Aorta (tissue), 5 donors: ENCODE measurements at regions not wholly inside any gene's neighbourhood (a gene's known extent, or its start where the extent isn't known, plus 50 kb on each side); places are given as distances from the start of the nearest gene placed in this dataset.
"Not testable (repeated sequence)": the region's sequence is repeated elsewhere in the genome, so short reads cannot be mapped to it uniquely, and the experiment has no call there.

Source experiments
- ATAC-seq: fragments of 200-7000 bp; cut with Tn5 transposase; one replicate; pipeline ENCODE4 v1.9.1; 2022; ENCODE audit warnings: moderate library complexity; ENCODE audit not compliant: low FRiP score
- DNase-seq, 2 donors: peaks; one replicate each; pipeline ENCODE4 v3.0.0-alpha.2; 2020
- H3K27ac ChIP-seq, 2 donors: one replicate each; pipeline ENCODE4 v1.5.1; 2013; ENCODE audit warnings: low read length in 2 of 2, mild to moderate bottlenecking in 2 of 2, moderate library complexity in 2 of 2, control low read depth in 1 of 2, inconsistent platforms in 1 of 2, low read depth in 1 of 2
- H3K27me3 ChIP-seq, 2 donors: one replicate each; pipeline ENCODE4 v1.6.1; 2013; ENCODE audit warnings: control low read depth in 1 of 2, low read length in 1 of 2, mild to moderate bottlenecking in 1 of 2, moderate library complexity in 1 of 2; ENCODE audit not compliant: insufficient read depth in 2 of 2, control insufficient read depth in 1 of 2
- H3K36me3 ChIP-seq, 2 donors: one replicate each; pipeline ENCODE4 v1.6.1; 2013; ENCODE audit warnings: control low read depth in 1 of 2, low read length in 1 of 2, mild to moderate bottlenecking in 1 of 2; ENCODE audit not compliant: insufficient read depth in 2 of 2, control insufficient read depth in 1 of 2
- H3K4me1 ChIP-seq, 2 donors: one replicate each; pipeline ENCODE4 v1.6.1; 2013; ENCODE audit warnings: low read length in 2 of 2, control low read depth in 1 of 2, mild to moderate bottlenecking in 1 of 2, moderate library complexity in 1 of 2; ENCODE audit not compliant: insufficient read depth in 2 of 2, control insufficient read depth in 1 of 2
- H3K4me3 ChIP-seq, 2 donors: one replicate each; pipeline ENCODE4 v1.5.1; 2013; ENCODE audit warnings: low read length in 2 of 2, control low read depth in 1 of 2, mild to moderate bottlenecking in 1 of 2
- H3K9me3 ChIP-seq: one replicate; pipeline ENCODE4 v1.6.1; 2013; ENCODE audit warnings: mild to moderate bottlenecking, low read length; ENCODE audit not compliant: control insufficient read depth
- WGBS, 2 donors: extraction: QIAGEN DNeasy Blood & Tissue Kit; methylation state at CpG; one replicate each; pipeline ENCODE4 v1.1.7; 2013; 5-methylcytosine and 5-hydroxymethylcytosine counted together
- intact Hi-C, 2 donors: fragments of 100-400 bp; cut with DNase I; formaldehyde crosslinking; loops; one replicate each; pipeline versions ENCODE4 v1.14.2 to v1.15.0; 2022
- donor health status: healthy with polysubstance abuse.
- donor health status: Bipolar disorder and iron deficiency.
- donor health status: DM: no; HTN: no; CAD: no.
- donor health status: DM: no; HTN: no; CAD: no.
- donor health status: DM: yes; HTN: yes; CAD: no.

DNA sequence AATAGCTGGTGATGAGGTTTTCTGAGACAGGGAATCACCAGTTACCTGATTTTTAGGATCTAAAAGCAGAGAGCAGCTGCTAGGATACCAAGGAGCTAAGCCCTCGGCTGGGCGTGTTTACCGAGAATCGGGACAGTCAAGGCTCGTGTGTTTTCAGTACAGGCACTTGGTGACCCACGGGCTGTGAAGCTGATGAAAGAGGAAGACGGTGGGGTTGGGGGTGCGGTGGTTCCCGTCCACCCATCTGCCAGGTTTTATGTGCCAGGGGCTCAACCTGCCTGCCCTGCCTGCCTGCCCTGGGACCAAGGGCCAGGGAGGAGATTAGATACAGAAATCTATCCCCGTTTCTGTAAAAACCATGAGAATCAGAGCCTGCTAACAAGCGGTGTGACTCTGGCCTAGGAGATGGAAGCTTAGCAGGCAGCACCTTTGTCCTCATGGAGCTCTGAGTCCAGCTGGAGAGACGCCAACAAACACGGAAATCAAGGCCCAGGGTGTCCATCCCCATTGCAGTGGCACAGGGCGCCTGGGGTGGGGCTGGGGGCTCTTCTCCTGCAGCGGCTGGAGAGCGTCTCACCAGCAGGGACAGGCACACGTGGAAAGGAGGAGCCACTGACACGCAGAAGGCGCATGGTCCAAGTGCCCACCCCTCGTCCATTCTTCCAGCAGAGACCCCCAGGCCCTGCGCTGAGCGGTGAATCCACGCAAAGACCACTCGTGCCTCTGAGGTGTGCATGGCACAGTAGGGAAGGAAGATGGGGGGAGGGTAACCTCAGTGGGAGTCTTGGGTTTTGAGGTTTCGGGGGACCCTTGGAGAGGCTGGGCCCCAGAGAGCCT lies 265.0 kb upstream of the TCERG1L start:
- no peaks in the 10 kb centered on the region for H3K4me1 ChIP-seq
- no peaks in the 10 kb centered on the region for H3K9me3 ChIP-seq
- DNase-seq (no peak), ATAC-seq (no peak)
- WGBS, 2 donors = 84 to 85% methylated on average over 25 of the region's 25 CpGs
- H3K36me3 ChIP-seq = no peaks in the 10 kb centered on the region
- H3K27ac ChIP-seq = no peak overlapping the region
- intact Hi-C loops = no loop called here
- H3K27me3 ChIP-seq = no peaks in the 10 kb centered on the region
- no peak overlapping the region for H3K4me3 ChIP-seq

DNA sequence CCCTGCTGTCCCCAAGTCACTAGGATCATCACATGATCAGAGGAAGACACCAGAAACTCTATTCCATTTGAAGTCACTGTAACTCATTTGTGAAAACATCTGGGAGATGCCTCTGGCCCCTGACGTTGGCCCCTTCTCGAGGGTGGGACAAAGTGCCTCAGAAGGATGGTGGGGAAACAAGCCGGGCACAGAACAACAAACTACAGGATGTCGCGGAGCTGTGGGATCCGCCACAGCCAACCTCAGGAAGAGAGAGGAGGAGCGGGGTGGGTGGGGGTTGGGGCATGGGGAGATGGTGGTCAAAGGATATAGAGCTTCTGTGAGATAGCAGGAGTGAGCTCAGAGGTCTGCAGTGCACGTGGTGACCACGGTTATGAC lies 265.6 kb upstream of the TCERG1L start:
- 73 to 75% methylated on average over 9 of the region's 9 CpGs for WGBS, 2 donors
- no peak for DNase-seq
- Histone ChIP-seq H3K36me3 (no peaks in the 10 kb centered on the region), H3K27me3 (no peaks in the 10 kb centered on the region), H3K27ac (no peak overlapping the region), H3K4me1 (no peaks in the 10 kb centered on the region), H3K9me3 (no peaks in the 10 kb centered on the region), H3K4me3 (no peak overlapping the region)
- intact Hi-C loops = no loop called here
- no peak for ATAC-seq

DNA sequence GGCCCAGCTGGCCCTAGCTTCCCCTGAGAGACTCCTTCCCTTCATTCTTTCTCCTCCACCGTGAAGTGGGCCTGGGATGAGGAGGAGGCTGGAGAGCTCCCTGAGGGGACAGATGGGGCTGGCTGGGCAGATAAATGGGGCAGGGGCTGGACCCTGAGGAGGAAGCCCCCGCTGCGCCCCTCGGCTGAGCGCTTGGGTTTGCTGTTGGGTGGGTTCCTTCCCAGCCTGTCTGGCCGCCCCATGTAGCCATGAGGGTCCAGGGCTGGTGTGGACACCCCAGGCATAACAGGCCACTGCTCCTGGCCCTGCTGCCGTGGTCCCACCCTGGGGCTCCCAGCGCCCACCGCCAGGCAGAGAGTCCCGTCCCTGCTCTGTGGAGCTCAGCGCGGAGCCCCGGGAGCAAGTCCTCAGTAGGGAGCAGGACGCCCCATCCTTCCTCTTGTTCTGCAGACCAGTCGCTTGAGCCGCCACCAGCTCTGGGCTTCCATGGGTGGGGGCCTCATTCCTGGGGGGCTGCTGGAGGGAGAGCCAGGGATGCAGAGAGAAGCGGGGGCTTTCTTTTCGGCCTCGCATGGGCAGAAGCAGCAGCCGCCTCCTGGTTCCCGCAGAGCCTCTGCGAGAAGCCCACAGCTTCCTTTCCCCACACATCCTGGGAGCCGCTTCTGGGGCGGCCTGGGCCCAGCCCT lies 266.4 kb upstream of the TCERG1L start:
- ATAC-seq (peak; percentile 33), DNase-seq (no peak)
- H3K4me1 ChIP-seq = no peaks in the 10 kb centered on the region
- H3K36me3 ChIP-seq = no peaks in the 10 kb centered on the region
- intact Hi-C loops = no loop called here
- no peaks in the 10 kb centered on the region for H3K27me3 ChIP-seq
- no peak overlapping the region for H3K27ac ChIP-seq
- whole genome bisulfite sequencing, 2 donors = 89 to 91% methylated on average over 24 of the region's 24 CpGs
- H3K4me3 ChIP-seq = no peak overlapping the region
- H3K9me3 ChIP-seq = no peaks in the 10 kb centered on the region

DNA sequence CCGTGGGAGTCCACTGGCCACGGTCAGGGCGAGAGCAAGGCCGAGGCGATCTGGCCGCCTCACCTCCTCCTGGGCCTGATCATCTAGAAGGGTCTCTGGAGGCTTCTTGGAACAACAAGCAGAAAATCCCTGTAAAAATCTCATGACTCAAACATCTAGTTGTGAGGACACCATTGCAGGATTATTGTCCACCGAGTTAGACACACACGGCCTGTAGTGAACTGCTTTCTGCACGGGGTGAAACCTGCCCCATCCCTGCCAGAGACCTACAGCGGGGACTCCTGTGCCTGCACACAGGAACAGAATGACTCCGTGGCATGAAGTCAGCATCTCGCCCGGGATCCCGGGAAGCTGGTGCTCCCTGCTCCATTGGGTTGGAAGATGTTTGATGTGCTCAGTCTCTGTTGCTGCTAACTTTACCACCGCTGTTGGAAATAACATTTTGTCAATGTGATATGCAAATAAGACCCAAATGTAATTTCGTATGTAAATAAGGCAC lies 267.0 kb upstream of the TCERG1L start:
- H3K4me1 ChIP-seq = no peaks in the 10 kb centered on the region
- DNase-seq (no peak), ATAC-seq (no peak)
- H3K4me3 ChIP-seq = no peak overlapping the region
- no peaks in the 10 kb centered on the region for H3K27me3 ChIP-seq
- no peak overlapping the region for H3K27ac ChIP-seq
- no peaks in the 10 kb centered on the region for H3K36me3 ChIP-seq
- H3K9me3 ChIP-seq = no peaks in the 10 kb centered on the region
- WGBS, 2 donors = 79 to 80% methylated on average over 16 of the region's 16 CpGs
- intact Hi-C loops = no loop called here

DNA sequence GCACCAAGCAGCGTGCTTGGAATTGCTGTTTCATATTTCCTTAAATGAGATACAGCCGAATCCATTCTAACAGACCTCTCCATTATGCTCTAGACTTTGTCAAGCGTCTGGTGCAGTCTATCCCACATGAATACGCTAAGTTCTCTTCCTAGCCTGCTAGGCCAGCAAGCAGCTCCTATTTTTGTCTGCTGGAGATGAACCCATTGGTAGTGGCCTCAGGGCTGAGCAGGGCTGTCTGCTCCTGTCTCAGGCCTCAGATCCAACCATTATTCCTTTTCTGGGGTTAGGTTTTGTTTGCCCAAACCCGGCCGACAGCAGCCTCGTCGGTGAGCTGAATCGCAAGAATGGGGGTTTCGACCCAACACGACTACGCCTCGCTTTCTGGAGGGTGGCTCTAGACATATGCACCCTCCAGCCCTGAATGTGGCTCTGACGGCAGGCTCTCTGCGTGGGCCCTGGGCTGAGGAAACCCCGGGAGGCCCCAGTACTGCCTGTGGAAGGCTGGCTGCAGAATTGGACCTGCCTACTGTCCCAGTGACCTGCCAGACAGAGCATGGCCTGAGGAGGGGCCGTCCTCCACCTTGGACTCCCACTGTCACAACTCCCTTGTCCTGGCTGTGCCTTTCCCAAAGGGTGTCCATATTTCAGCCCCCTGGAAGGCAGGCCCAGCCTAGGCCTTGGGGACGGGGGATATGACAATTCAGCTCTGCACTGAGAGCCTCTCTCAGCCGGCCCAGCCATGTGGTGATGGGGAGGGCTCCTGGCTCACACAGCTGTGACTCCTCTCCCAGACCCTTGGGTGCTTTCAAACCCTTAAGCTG lies 267.9 kb upstream of the TCERG1L start:
- DNase-seq = no peak
- 79 to 80% methylated on average over 19 of the region's 19 CpGs for WGBS, 2 donors
- intact Hi-C loops = no loop called here

DNA sequence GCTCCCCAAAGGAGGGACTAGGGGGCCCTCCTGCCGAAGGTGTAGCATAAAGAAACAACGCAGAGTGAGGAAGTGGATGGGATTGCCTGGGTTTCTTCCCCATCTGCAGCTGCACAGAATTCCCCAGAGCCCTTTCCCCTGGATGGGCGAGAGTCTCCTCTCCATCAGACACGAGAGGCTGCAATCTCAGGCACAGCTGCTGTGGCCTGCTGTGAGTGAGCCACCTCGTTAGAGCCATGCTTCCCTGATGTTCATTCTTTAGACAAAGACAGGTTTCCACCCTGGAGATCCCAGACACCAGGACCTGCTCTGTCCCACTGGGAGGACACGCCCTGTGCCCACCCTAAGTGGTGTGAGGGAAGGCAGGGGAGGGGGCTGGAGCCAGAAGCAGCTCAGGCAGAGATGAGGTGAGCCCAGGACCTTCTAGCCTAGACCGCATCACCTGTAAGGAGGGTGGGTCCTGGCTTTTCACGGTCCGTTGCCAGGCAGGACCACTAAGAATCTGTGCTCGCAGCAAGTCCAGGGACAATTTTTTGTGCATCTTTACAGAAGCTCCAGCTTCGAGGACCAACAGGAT lies 268.6 kb upstream of the TCERG1L start:
- Histone ChIP-seq H3K9me3 (no peaks in the 10 kb centered on the region), H3K27me3 (no peaks in the 10 kb centered on the region), H3K4me1 (no peaks in the 10 kb centered on the region), H3K27ac (no peak overlapping the region), H3K36me3 (no peaks in the 10 kb centered on the region), H3K4me3 (no peak overlapping the region)
- intact Hi-C loops = no loop called here
- DNase-seq (no peak), ATAC-seq (no peak)
- 72 to 74% methylated on average over 11 of the region's 11 CpGs for WGBS, 2 donors

More for the DNA sequence above, 267.9 kb upstream of the TCERG1L start:
- peak; percentile 26 for ATAC-seq
- H3K27me3 ChIP-seq = no peaks in the 10 kb centered on the region
- H3K9me3 ChIP-seq = no peaks in the 10 kb centered on the region
- H3K27ac ChIP-seq = no peak overlapping the region
- no peak overlapping the region for H3K4me3 ChIP-seq
- H3K36me3 ChIP-seq = no peaks in the 10 kb centered on the region
- no peaks in the 10 kb centered on the region for H3K4me1 ChIP-seq

DNA sequence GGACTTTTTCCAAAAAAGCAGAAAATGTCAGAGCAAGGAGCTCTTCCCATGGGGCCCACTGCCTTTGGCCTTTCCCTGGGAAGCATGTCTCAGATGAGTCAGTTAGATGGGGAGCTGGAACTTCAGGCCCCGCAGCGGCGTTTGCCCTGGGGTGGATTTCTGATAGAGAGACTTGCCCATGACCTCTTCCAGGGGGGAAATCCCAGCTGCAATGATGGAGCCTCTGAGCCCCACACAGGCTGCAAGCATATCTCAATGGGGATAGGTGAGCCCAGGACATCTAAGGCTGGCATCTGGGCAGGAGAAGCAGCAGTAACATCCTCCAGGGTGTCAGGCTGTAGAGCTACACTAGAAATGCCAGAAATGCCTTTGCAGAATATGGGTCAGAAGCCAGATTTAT lies 269.2 kb upstream of the TCERG1L start:
- no peaks in the 10 kb centered on the region for H3K36me3 ChIP-seq
- intact Hi-C loops = no loop called here
- WGBS, 2 donors = 76 to 83% methylated on average over 3 of the region's 3 CpGs
- no peak overlapping the region for H3K27ac ChIP-seq
- no peak for ATAC-seq
- no peak for DNase-seq
- H3K4me1 ChIP-seq = no peaks in the 10 kb centered on the region
- H3K9me3 ChIP-seq = no peaks in the 10 kb centered on the region
- no peaks in the 10 kb centered on the region for H3K27me3 ChIP-seq
- no peak overlapping the region for H3K4me3 ChIP-seq

DNA sequence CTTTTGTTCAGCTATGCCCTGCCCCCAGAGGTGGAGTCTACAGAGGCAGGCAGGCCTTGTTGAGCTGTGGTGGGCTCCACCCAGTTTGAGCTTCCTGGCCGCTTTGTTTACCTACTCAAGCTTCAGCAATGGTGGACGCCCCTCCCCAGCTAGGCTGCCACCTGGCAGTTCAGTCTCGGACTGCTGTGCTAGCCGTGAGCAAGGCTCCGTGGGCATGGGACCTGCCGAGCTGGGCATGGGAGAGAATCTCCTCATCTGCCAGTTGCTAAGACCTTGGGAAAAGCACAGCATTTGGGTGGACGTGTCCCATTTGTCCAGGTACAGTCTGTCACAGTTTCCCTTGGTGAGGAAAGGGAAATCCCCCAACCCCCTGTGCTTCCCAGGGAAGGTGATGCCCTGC lies 270.0 kb upstream of the TCERG1L start:
- WGBS, 2 donors = 77 to 80% methylated on average over 7 of the region's 7 CpGs
- H3K27ac ChIP-seq, DNase-seq, H3K27me3 ChIP-seq, H3K4me3 ChIP-seq, H3K4me1 ChIP-seq, intact Hi-C loops, H3K36me3 ChIP-seq, H3K9me3 ChIP-seq, ATAC-seq: not testable (repeated sequence)
